ENCODE measurements at regions not wholly inside any gene's neighbourhood (a gene's known extent, or its start where the extent isn't known, plus 50 kb on each side); places are given as distances from the start of the nearest gene placed in this dataset.

DNA sequence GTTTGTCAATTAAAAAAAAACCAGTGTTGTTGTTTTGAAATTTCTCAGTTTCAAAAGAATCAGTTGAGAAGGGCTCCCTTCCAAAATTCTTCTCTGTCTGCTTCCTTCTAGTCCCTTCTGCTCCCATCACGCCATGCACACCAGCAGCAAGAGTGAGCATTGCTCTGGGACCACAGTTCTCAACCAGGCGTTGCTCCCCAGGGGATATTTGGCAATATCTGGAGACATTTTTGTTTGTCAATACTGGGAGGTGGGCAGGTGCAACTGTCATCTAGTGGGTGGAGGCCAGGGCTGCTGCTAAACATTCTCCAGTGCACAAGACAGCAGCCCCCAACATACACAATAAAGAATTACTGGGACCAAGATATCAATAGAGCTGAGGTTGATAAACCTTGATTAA is 74.8 kb upstream of the EGFL6 start:
- Histone ChIP-seq H3K27ac (no peak overlapping the region), H3K4me3 (no peak overlapping the region), H3K9me3 (no peaks in the 10 kb centered on the region), H3K27me3 (ENCODE audit: low read depth) (no peaks in the 10 kb centered on the region), H3K4me1 (no peaks in the 10 kb centered on the region), H3K36me3 (no peaks in the 10 kb centered on the region)
- ATAC-seq: peak in 1 of 2 donors; percentile 26
- no peak for DNase-seq
- intact Hi-C loops (cut with DNase I): no loop called here
- no peak for TF ChIP-seq CTCF (IDR thresholded peaks at IDR 0.05)

- Histone ChIP-seq H3K4me3 (no peak overlapping the region), H3K4me1 (peaks cover 4% of the 10 kb centered on the region), H3K27ac (no peak overlapping the region), H3K9me3 (no peaks in the 10 kb centered on the region), H3K27me3 (ENCODE audit: low read depth) (no peaks in the 10 kb centered on the region), H3K36me3 (no peaks in the 10 kb centered on the region)
- TF ChIP-seq CTCF (IDR thresholded peaks at IDR 0.05): no peak
- intact Hi-C loops (cut with DNase I): no loop called here
- DNase-seq (no peak), ATAC-seq (peak in 1 of 2 donors; percentile 25)
Observed at GRCh38 chrX:13493659-13494058, 75.7 kb upstream of the EGFL6 start.

- intact Hi-C loops (cut with DNase I): no loop called here
Observed at GRCh38 chrX:13492286-13492685, 77.1 kb upstream of the EGFL6 start.

GRCh38 chrX:13491061-13491460 is 78.3 kb upstream of the EGFL6 start:
- no peak for DNase-seq
- TF ChIP-seq CTCF (IDR thresholded peaks at IDR 0.05): no peak
- no peaks in the 10 kb centered on the region for H3K36me3 ChIP-seq
- no peaks in the 10 kb centered on the region for H3K27me3 ChIP-seq (ENCODE audit: low read depth)
- intact Hi-C loops (cut with DNase I): no loop called here
- H3K4me3 ChIP-seq: no peak overlapping the region
- no peaks in the 10 kb centered on the region for H3K9me3 ChIP-seq
- ATAC-seq: no peak
- H3K27ac ChIP-seq: peak overlapping the region; percentile 46
- H3K4me1 ChIP-seq: peaks cover 22% of the 10 kb centered on the region

More at GRCh38 chrX:13492286-13492685, 77.1 kb upstream of the EGFL6 start:
- no peaks in the 10 kb centered on the region for H3K27me3 ChIP-seq (ENCODE audit: low read depth)
- no peak for DNase-seq
- H3K4me1 ChIP-seq: peaks cover 15% of the 10 kb centered on the region
- no peak for TF ChIP-seq CTCF (IDR thresholded peaks at IDR 0.05)
- no peak overlapping the region for H3K4me3 ChIP-seq
- H3K27ac ChIP-seq: no peak overlapping the region
- H3K36me3 ChIP-seq: no peaks in the 10 kb centered on the region
- H3K9me3 ChIP-seq: no peaks in the 10 kb centered on the region
- no peak for ATAC-seq

GRCh38 chrX:13489454-13489853 is 79.9 kb upstream of the EGFL6 start:
- ATAC-seq (peak in 1 of 2 donors; percentile 39), DNase-seq (peak; percentile 62)
- TF ChIP-seq CTCF (IDR thresholded peaks at IDR 0.05): no peak
- H3K27me3 ChIP-seq (ENCODE audit: low read depth): no peaks in the 10 kb centered on the region
- H3K27ac ChIP-seq: peak overlapping the region; percentile 31
- H3K4me1 ChIP-seq: peaks cover 22% of the 10 kb centered on the region
- no peaks in the 10 kb centered on the region for H3K36me3 ChIP-seq
- no peak overlapping the region for H3K4me3 ChIP-seq
- H3K9me3 ChIP-seq: no peaks in the 10 kb centered on the region
- intact Hi-C loops (cut with DNase I): no loop called here
